ENCODE measurements at regions not wholly inside any gene's neighbourhood (a gene's known extent, or its start where the extent isn't known, plus 50 kb on each side); places are given as distances from the start of the nearest gene placed in this dataset.
"Not testable (repeated sequence)": the region's sequence is repeated elsewhere in the genome, so short reads cannot be mapped to it uniquely, and the experiment has no call there.

GRCh38 chr5:94102849-94103248, 361.4 kb upstream of the POU5F2 start:
- DNase-seq = no peak

GRCh38 chr5:94097384-94097783, 356.0 kb upstream of the POU5F2 start:
- not testable (repeated sequence) for DNase-seq

GRCh38 chr5:94094793-94095441, 353.5 kb upstream of the POU5F2 start:
- peak; percentile 65 for DNase-seq

- no peak for DNase-seq
Observed at GRCh38 chr5:94093300-94093699, 351.9 kb upstream of the POU5F2 start.

- peak; percentile 32 for DNase-seq
Observed at GRCh38 chr5:94086635-94087034, 345.2 kb upstream of the POU5F2 start.

GRCh38 chr5:94086194-94086593, 344.8 kb upstream of the POU5F2 start:
- no peak for DNase-seq

GRCh38 chr5:94082405-94082804, 341.0 kb upstream of the POU5F2 start:
- no peak for DNase-seq

GRCh38 chr5:94081088-94081487, 339.7 kb upstream of the POU5F2 start:
- DNase-seq = peak; percentile 17

GRCh38 chr5:94080390-94080789, 339.0 kb upstream of the POU5F2 start:
- no peak for DNase-seq

GRCh38 chr5:94072116-94072515, 330.7 kb upstream of the POU5F2 start:
- DNase-seq = peak; percentile 7

GRCh38 chr5:94066437-94067207, 325.2 kb upstream of the POU5F2 start:
- no peak for DNase-seq

GRCh38 chr5:94064025-94064424, 322.6 kb upstream of the POU5F2 start:
- no peak for DNase-seq

- no peak for DNase-seq
Observed at GRCh38 chr5:94057655-94058054, 316.3 kb upstream of the POU5F2 start.

- DNase-seq = no peak
Observed at GRCh38 chr5:94057217-94057616, 315.8 kb upstream of the POU5F2 start.

GRCh38 chr5:94049307-94049922, 308.0 kb upstream of the POU5F2 start:
- not testable (repeated sequence) for DNase-seq

GRCh38 chr5:94045839-94046782, 304.7 kb upstream of the POU5F2 start:
- no peak for DNase-seq

GRCh38 chr5:94043311-94043710, 301.9 kb upstream of the POU5F2 start:
- no peak for DNase-seq

GRCh38 chr5:94040591-94041148, 299.3 kb upstream of the POU5F2 start:
- DNase-seq = no peak

GRCh38 chr5:94039101-94039500, 297.7 kb upstream of the POU5F2 start:
- no peak for DNase-seq

GRCh38 chr5:94031631-94032030, 290.2 kb upstream of the POU5F2 start:
- DNase-seq = no peak

- no peak for DNase-seq
Observed at GRCh38 chr5:94028001-94028400, 286.6 kb upstream of the POU5F2 start.

GRCh38 chr5:94027145-94027544, 285.7 kb upstream of the POU5F2 start:
- no peak for DNase-seq
